Peyer's patch (tissue), 4 donors: ENCODE measurements at regions not wholly inside any gene's neighbourhood (a gene's known extent, or its start where the extent isn't known, plus 50 kb on each side); places are given as distances from the start of the nearest gene placed in this dataset.

Source experiments
- POLR2A ChIP-seq, 2 donors: fragments of 450-650 bp; IDR thresholded peaks; one replicate each; pipeline ENCODE4 v1.5.1; 2017; ENCODE audit warnings: antibody characterized with exemption in 2 of 2, mild to moderate bottlenecking in 2 of 2, moderate library complexity in 2 of 2
- TF ChIP-seq, protein P1 (sequence below), 6 experiments: fragments of 450-650 bp in 4 of 6; fragments of 200-600 bp in 2 of 6; sonication (generic) in 1 of 6; IDR thresholded peaks; one replicate each; pipeline ENCODE4 v1.5.1; 2017 to 2019; ENCODE audit warnings: antibody characterized with exemption in 6 of 6, mild to moderate bottlenecking in 3 of 6, moderate library complexity in 1 of 6

DNA sequence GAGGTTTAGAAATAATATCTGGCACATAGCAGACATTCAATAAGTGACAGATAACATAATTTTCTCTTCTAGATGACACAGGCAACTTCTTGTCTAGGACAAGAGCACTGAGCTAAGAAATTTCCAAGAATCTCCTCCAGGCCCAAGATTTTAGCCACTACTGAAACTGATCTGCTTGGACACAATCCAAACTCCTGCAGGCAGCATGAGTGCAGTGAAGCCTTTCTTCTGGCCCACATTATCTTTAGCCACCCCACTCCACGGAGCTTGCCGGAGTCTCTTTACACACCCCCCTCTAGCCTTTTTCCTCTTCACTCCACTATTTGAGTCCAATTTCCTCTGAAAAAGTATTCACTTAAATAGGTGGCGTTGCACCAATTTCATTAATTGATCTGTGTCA is 142.9 kb upstream of the DUSP10 start:
- TF ChIP-seq, protein P1, sequence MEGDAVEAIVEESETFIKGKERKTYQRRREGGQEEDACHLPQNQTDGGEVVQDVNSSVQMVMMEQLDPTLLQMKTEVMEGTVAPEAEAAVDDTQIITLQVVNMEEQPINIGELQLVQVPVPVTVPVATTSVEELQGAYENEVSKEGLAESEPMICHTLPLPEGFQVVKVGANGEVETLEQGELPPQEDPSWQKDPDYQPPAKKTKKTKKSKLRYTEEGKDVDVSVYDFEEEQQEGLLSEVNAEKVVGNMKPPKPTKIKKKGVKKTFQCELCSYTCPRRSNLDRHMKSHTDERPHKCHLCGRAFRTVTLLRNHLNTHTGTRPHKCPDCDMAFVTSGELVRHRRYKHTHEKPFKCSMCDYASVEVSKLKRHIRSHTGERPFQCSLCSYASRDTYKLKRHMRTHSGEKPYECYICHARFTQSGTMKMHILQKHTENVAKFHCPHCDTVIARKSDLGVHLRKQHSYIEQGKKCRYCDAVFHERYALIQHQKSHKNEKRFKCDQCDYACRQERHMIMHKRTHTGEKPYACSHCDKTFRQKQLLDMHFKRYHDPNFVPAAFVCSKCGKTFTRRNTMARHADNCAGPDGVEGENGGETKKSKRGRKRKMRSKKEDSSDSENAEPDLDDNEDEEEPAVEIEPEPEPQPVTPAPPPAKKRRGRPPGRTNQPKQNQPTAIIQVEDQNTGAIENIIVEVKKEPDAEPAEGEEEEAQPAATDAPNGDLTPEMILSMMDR (IDR thresholded peaks at IDR 0.05): no peak
- TF ChIP-seq POLR2A (IDR thresholded peaks at IDR 0.05): no peak
